ENCODE measurements at regions not wholly inside any gene's neighbourhood (a gene's known extent, or its start where the extent isn't known, plus 50 kb on each side); places are given as distances from the start of the nearest gene placed in this dataset.
"Not testable (repeated sequence)": the region's sequence is repeated elsewhere in the genome, so short reads cannot be mapped to it uniquely, and the experiment has no call there.

DNA sequence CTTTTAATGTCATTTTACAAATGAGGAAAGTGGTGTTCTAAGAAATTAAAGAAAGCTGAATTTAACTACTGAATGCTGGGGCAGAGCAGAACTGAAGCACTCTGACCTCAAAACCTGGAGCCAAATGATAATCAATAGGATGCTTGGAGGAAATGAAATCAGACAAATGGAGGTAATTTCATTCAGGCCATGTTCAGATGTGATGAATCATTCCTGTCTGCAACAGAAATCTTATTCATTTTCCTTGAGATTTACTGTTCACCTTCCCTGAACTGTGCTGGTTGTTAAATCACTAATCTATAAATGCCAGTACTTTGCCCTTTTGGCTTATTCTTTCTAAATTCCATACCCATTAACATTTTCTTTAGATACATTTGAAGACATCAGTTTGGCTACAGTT is 85.6 kb upstream of the SNX7 start:
- DNase-seq (ENCODE audit: extremely low read depth, low read depth): no peak

DNA sequence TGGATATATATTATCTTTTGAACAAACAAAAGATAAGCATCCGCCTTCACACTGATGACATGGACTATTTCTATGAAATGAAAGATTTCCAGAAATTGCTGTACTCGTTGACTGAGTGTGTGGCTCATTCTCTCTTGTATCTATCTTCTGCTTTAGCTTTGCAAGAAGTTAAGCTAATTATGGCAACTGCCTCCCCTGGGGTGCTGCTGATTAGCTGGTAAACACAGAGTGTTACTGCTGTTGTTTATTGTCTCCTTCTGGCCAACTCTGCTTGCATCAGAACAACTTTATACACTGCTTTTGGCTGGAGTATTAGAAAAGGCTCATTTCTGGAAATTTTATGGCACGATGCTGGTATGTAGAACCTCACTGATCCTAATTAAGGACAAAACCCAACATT is 95.6 kb upstream of the SNX7 start:
- no peak for DNase-seq (ENCODE audit: extremely low read depth, low read depth)

DNA sequence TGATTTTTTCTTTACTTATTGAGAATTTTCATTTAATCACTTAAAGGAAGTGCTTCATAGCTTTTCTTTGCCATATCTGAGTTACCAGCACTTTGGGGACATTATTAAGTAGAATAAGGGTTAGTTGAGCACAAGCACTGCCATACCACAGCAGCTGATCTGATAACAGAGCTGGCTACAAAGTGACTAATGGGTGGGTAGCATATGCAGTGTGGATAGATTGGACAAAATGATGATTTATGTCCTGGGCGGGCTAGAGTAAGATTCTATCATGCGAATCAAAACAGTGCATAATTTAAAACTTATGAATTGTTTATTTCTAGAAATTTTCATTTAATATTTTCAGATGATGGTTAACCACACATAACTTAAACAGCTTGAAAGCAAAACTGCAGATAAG is 102.2 kb upstream of the SNX7 start:
- no peak for DNase-seq (ENCODE audit: extremely low read depth, low read depth)

DNA sequence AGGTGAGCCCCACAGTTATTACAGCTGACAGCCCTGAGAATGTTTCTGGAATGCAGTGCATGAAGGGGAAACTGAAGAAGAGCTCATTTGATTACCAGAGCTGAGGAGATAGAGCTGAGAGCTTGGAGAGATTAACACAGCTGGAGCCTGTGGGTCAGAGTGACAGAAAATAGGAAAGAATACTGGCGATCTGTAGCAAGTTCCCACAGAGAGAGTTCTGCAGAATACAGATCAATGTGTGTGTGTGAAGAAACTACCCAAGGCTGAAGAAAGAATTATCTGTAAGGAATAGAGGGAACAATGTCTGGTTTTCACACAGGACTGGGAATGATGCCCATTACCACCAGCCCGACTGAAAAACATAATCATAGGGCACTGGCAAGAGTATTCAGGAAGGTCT is 103.6 kb upstream of the SNX7 start:
- no peak for DNase-seq (ENCODE audit: extremely low read depth, low read depth)

DNA sequence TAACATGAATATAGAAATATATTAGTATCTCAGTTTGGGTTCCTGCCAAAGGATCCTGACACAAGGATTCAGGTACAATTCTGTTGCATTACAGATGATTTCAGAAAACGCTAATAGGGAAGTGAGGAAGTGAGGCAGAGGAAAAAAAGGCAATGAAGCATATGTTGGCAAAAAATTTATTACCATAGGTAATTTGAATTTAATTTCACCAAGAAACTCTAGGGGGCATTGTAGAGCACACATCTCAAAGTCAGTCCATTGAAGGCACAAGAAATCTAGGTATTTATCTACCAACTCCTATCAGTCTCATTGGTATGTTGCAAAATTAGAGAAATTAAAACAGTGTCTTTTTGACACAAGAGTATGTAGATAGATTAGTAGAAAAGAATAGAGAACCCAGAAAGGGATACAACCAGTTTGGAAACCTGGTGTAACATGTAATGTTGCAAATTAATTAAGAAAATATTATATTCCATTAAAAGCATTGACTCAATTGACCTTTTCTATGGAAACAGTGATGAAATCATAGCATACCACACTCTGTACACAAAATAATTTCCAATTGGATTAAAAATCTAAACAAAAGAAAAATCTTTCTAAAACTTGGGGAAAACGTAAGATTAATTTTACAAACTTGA is 104.9 kb upstream of the SNX7 start:
- DNase-seq (ENCODE audit: extremely low read depth, low read depth): peak; percentile 13

DNA sequence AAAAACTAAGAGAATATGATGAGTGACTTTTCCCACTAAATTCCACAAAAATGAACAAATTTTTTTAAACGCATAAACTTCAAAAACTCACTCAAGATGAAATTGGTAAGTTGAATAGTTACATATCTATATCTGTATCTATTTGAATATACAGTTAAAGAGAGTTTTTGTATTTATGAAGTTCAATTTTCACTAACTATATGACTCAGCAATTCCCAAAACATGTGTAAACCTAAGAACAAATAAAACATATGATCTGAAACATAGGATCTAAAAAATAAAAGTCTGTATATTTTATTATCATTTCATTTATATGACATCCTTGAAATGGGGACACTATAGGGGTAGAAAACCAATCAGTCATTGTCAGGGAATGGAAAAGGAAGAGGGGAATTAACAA is 105.7 kb upstream of the SNX7 start:
- no peak for DNase-seq (ENCODE audit: extremely low read depth, low read depth)

DNA sequence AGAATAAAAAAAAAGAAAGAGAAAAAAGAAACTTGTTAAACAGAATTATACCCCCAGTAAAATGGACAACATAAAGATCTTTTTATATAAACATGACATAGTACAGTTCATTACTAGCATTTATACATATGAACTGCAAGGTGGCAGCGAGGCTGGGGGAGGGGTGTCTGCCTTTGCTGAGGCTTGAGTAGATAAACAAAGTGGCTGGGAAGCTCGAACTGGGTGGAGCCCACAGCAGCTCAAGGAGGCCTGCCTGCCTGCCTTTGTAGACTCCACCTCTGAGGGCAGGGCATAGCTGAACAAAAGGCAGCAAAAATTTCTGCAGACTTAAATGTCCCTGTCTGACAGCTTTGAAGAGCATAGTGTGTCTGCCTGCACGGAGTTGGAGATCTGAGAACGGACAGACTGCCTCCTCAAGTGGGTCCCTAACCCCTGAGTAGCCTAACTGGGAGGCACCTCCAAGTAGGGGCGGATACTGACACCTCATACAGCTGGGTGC is 108.9 kb upstream of the SNX7 start:
- not testable (repeated sequence) for DNase-seq (ENCODE audit: extremely low read depth, low read depth)

DNA sequence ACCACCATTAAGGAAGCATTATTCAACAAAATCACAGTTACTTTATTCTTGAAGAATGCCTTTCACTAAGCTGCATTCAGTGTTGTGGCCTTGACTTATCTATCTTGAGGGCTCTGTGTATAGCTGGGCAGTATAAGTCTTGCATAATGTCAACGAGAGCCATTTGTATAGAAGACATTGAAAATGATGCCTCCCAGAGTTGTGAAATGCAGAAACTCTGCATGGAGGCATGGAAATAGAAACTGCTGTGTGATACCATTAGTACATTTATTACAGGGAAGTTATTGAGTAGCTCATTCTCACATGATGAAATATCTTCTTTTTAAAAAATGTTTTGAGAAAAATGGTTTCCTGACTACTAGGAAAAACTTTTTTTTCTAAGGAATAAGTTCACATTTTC is 111.4 kb upstream of the SNX7 start:
- no peak for DNase-seq (ENCODE audit: extremely low read depth, low read depth)

DNA sequence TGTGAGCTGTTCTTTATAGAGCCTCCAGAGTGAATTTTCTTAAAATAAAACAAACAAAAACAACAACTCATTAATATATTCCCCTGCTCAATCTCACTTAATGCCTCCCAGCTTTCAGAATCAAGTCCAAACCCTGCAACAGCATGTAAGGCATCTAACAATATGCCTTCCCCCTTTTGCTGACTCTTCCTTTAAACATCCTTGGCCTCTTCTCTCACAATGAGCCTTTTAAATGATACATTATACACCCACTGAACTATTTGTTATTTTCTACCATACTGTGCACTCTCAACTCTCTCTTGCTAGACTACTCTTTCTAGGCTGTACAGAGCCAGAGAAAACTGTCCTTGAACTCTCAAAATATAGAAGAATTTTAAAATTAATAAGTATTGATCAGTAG is 115.2 kb upstream of the SNX7 start:
- no peak for DNase-seq (ENCODE audit: extremely low read depth, low read depth)

DNA sequence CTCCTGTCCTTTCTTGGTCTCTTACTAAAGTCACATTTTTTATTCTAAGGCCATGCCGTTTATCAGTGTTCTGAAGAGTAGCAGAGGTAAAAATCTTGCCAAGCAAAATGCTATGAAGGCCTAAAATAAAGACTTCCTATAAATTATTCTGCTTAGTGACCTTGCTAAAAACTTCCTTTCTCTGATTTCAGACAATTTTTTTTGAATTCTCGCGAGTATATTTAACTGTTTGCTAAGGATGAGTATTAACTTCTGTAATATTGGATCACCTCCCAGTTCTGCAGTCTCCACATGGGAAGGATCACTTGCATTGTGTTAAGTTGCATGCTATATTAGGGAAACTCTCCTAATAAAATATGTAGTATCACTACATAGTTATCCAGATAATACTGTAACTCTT is 123.4 kb upstream of the SNX7 start:
- DNase-seq (ENCODE audit: extremely low read depth, low read depth): no peak

DNA sequence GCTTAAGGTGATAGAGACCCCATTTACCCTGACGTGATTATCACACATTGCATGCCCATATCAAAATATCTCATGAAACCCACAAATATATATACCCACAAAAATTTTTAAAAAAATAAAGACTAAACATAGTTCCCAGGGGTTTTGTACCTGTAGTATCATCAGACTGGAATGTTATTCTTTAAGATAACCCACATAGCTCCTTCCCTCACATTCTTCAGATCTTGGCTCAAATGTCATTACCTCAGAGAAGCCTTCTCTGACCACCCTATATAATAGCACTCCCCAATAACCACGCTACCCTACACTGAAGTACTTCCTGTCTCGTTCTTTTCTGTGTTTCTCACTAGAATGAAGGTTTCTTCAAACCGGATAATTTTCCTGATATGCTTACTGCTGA is 138.3 kb upstream of the SNX7 start:
- no peak for DNase-seq (ENCODE audit: extremely low read depth, low read depth)

DNA sequence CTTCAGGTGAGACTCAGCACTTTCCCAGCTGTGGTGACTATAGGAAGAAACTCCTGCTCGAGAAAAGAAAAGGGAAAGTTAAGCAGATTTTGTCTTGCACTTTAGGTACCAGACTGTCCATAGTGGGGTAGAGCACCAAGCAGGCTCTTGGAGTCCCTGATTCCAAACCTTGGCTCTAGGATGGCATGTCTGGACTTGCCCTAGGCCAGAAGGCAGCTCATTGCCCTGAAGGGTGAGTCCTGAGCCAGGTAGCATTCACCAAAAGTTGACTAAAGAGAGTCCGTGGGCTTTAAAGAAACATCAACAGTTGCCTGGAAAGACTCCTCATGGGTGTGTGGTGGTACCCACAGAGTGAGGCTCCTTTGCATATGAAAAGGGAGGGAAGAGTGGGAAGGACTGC is 145.2 kb upstream of the SNX7 start:
- DNase-seq (ENCODE audit: extremely low read depth, low read depth): no peak

DNA sequence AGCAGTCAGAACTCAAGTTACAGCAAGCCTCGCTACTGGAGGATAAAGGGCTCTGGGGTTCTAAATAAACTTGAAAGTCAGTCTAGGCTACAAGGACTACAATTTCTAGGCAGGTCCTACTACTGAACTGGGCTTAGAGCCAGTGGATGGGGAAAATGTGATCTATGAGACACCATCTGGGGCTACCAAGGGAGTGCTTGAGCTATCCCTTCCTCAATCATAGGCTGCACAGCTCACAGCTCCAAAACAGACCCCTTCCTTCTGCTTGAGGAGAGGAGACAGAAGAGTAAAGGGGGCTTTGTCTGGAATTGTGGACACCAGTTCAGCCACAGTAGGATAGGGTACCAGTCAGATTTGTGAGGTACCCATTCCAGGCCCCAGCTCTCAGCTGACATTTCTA is 145.8 kb upstream of the SNX7 start:
- no peak for DNase-seq (ENCODE audit: extremely low read depth, low read depth)

DNA sequence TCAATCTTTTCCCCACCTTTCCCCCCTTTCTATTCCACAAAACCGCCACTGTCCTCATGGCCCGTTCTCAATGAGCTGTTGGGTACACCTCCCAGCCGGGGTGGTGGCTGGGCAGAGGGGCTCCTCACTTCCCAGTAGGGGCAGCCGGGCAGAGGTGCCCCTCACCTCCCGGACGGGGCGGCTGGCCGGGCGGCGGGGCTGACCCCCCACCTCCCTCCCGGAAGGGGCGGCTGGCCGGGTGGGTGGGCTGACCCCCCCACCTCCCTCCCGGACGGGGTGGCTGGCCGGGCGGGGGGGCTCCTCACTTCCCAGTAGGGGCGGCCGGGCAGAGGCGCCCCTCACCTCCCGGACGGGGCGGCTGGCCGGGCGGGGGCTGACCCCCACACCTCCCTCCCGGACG is 149.3 kb upstream of the SNX7 start:
- DNase-seq (ENCODE audit: extremely low read depth, low read depth): not testable (repeated sequence)

DNA sequence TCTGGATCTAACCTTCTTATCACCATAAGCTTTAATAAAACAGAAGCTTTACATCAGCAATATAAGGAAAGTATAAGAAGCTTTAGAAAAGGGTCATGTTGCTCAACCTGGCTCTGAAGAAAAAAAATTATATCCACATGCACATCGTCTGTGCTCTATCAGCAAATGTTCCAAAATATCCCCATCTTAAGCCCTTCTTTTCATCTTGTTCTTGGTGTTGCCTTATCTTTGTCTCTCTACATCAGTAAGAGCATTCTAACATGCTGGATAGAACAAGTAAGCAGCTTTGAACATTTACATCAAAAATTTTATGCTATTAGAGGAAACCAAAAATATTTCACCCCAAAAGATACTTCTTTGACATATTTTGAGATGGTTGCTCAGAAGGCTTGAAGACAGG is 157.8 kb upstream of the SNX7 start:
- DNase-seq (ENCODE audit: extremely low read depth, low read depth): no peak

DNA sequence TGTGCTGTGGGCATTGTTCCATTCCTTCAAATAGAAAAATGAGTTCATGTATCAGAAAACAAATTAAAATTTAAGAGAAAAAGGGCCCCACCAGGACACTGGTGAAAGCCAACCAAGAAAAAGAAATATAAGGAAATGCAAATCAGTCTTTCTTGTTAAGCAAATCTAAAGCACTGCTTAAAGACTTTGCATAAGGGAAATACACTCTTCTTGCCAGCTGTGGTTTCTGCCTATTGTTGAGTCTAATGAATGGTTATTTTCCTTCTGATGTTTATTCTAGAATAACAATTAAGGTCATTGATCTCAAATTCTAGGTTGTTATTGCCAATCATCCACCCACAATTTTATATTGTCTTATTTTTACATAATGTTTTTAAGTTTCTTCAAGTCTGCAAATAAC is 158.6 kb upstream of the SNX7 start:
- DNase-seq (ENCODE audit: extremely low read depth, low read depth): no peak

DNA sequence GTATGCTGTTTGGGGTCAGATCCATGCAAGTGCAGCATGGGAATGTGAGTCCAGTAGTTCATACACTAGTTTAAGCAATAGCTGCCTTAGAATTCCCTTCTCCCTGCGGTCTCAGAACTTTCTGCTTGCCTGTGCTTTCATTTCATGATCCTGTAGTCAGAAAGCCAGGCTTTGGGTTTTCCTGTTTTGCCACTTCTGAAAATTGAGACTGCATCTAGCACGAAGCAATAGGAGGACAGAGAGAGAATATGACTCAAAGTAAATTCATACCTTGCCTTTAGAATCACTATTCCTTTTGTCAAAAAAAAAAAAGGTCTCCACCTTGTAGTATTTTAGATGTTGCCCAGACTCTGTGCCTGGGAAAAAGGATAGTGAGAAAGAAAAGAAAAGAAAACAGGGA is 161.2 kb upstream of the SNX7 start:
- no peak for DNase-seq (ENCODE audit: extremely low read depth, low read depth)

DNA sequence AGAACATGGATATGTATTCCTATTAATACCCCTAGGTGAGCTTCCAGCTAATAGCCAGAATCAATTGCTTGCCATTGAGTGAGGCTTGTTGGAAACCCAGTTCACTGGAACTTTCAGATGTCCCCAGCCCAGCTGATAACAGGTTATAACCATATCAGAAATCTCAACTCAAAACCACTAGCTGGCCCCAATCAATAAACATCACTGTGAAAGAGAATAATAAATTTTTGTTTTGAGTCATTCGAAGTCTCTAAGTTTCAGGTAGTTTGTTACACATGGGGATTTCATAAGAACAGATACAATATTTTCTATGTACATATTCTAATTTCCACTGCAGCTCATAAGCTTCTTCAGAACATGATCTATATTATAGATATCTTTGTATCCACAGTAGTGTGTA is 162.9 kb upstream of the SNX7 start:
- no peak for DNase-seq (ENCODE audit: extremely low read depth, low read depth)

DNA sequence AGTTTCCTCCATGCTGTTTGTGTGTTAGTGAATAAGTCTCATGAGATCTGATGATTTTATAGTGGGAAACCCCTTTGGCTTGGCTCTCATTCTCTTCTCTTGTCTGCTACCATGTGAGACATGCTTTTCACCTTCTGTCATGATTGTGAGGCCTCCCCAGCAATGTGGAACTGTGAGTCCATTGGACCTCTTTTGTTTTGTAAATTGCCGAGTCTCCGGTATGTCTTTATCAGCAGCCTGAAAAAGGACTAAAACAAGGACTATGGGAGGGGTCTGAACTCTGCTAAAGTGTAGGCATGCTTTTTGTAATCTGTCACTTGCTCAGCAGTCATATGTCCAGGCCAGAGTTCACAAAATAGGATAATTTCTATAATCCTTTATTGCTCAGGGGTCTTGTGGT is 164.0 kb upstream of the SNX7 start:
- DNase-seq (ENCODE audit: extremely low read depth, low read depth): no peak

DNA sequence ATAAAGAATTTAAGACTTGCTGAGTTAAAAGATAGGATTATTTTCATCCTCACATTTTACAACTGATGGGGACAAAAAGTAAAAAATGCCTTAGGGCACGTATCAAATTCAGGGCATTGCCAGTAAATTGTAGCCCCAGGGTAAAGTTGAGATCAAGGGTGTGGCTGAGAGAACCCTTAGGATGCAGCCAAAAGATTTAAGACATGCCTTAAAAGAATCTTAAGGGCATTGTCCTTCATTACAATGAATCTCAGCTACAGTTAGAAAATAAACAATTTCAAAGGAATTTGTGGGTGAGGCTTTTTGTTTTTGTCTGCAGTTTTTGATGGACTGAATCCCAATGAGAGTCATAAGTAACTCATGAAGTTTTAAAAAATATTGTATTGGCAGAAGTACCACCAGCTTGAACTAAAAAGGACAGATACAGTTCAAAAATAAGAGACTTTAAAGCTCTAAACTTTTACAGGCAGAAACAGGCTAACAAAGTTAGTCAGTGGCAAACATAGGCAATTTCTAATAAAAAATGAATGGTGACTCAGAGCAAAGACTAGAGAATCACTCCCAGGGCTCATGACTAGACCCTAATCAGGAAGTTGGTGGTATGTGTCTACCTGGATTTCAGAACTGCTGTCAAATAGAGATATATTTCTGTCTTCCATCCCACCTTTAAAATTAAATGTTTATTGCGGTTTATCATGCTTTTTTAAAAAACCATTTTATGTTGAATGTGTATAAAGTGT is 165.1 kb upstream of the SNX7 start:
- no peak for DNase-seq (ENCODE audit: extremely low read depth, low read depth)

DNA sequence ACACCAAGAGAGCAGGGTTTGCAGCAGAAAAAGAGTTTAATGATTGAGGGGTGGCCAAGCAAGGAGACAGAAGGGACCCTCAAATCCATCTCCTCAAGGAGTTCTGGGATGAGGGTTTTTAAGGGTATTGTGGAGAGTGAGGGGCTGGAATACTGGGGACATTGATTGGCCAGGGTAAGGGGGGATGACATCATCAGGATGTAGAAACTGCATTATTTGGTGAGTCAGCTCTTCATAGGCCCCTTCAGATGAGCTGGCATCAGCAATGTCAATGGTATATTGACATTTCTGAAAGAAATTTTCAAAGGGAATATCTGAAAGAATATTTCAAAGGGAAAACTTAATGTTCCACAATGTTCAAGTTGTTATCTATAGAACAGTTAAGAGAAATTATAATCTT is 168.1 kb upstream of the SNX7 start:
- DNase-seq (ENCODE audit: extremely low read depth, low read depth): no peak

DNA sequence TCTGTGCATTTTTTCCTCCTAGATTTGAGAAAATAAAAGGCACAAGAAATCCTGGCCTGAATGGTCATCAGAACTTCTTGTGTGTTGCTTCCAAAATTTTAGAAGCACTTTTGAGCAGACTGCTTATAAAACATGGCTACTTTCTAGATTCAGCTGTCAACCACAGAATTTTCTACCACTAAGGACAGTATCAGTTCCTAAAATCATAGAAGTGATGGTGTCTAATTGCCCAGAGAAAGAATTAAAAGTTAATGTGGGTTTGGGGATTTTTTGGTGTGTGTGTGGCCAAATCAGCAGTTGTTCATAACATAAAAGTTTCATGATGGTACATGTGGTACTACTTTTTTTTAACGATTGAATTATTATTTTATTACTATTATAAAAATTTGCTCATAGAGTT is 171.4 kb upstream of the SNX7 start:
- no peak for DNase-seq (ENCODE audit: extremely low read depth, low read depth)

DNA sequence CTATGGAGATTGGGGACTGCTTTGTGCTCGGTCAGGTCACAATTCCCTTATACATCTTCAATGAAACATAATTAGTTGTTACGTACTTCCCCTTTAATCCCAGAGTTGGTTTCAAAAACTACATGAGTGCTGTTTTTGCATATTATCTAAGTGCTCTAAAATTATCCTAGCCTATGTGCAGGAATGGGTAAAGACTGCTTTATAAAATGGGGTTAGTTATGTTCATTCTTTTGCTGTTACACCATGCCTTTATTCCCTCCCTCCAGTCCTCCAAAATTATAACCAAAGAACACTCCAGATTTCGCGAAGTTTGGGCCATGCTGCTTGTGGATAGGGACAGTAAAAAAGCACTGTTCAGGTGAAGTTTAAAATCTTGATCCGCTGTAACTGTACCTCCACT is 173.9 kb upstream of the SNX7 start:
- DNase-seq (ENCODE audit: extremely low read depth, low read depth): no peak
